B cell (primary cell): ENCODE measurements at regions not wholly inside any gene's neighbourhood (a gene's known extent, or its start where the extent isn't known, plus 50 kb on each side); places are given as distances from the start of the nearest gene placed in this dataset.

Experiments used
- EZH2 ChIP-seq: IDR thresholded peaks from 2 replicates; pipeline ENCODE4 v1.6.1; 2012; ENCODE audit warnings: borderline replicate concordance, low read depth, mild to moderate bottlenecking, moderate library complexity, low read length; ENCODE audit not compliant: insufficient read depth, poor library complexity, severe bottlenecking
- TF ChIP-seq, protein P1 (sequence below): fragments of 200-600 bp; IDR thresholded peaks from one replicate; pipeline ENCODE4 v1.8.0; 2022; ENCODE audit warnings: antibody characterized with exemption, mild to moderate bottlenecking

DNA sequence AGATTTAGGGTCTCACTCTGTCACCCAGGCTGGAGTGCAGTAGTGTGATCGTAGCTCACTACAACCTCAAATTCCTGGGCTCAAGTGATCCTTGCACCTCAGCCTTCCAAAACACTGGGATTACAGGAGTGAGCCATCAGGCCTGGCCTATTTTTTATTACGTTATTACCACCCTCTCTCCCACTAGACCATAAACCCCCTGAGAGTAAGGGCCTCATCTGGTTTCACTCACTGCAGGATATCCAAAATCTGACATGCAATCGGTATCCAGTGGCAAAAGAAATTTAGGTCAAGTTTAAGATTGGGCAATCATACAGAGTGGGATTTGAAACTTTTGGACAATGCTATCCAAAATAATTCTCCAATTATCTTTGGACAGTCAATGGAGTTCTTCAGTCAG is 117.0 kb upstream of the NEBL start:
- TF ChIP-seq, protein P1, sequence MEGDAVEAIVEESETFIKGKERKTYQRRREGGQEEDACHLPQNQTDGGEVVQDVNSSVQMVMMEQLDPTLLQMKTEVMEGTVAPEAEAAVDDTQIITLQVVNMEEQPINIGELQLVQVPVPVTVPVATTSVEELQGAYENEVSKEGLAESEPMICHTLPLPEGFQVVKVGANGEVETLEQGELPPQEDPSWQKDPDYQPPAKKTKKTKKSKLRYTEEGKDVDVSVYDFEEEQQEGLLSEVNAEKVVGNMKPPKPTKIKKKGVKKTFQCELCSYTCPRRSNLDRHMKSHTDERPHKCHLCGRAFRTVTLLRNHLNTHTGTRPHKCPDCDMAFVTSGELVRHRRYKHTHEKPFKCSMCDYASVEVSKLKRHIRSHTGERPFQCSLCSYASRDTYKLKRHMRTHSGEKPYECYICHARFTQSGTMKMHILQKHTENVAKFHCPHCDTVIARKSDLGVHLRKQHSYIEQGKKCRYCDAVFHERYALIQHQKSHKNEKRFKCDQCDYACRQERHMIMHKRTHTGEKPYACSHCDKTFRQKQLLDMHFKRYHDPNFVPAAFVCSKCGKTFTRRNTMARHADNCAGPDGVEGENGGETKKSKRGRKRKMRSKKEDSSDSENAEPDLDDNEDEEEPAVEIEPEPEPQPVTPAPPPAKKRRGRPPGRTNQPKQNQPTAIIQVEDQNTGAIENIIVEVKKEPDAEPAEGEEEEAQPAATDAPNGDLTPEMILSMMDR: no peak
- no peak for TF ChIP-seq EZH2
